ENCODE measurements at regions not wholly inside any gene's neighbourhood (a gene's known extent, or its start where the extent isn't known, plus 50 kb on each side); places are given as distances from the start of the nearest gene placed in this dataset.

GRCh38 chr13:90444232-90444631, 903.3 kb upstream of the MIR17HG start:
- no peak for ATAC-seq
- CTCF ChIA-PET: interaction anchor here (0.7 kb wide), 1 partner anchor 132 kb away, joined by 3 read pairs; no protein-coding TSS in a partner anchor

GRCh38 chr13:90445179-90445578, 902.3 kb upstream of the MIR17HG start:
- peak; percentile 18 to 82 for DNase-seq (ENCODE audit: low read depth in 1 of 2, low spot score in 1 of 2)
- whole genome bisulfite sequencing (ENCODE audit: missing lambda C conversion rate): 0% methylated on average over 2 of the region's 2 CpGs
- no peak for TF ChIP-seq BCL3 (IDR thresholded peaks at IDR 0.05)
- no peak for TF ChIP-seq MAZ (IDR thresholded peaks at IDR 0.05; ENCODE audit: borderline replicate concordance, low read depth, low read length)
- no peak for TF ChIP-seq KDM5A (IDR thresholded peaks at IDR 0.05)
- TF ChIP-seq RARB (CRISPR knock-in tag; IDR thresholded peaks at IDR 0.05): no peak
- no peak for TF ChIP-seq NPAS2 (CRISPR knock-in tag; IDR thresholded peaks at IDR 0.05; ENCODE audit: borderline replicate concordance)
- no peak for TF ChIP-seq MYC (IDR thresholded peaks at IDR 0.05; ENCODE audit: borderline replicate concordance, low read length)
- TF ChIP-seq NFE2L2 (conservative IDR thresholded peaks at IDR 0.05; ENCODE audit: low read length): no peak
- no peak for TF ChIP-seq ESRRA (IDR thresholded peaks at IDR 0.05; ENCODE audit: borderline replicate concordance, low read length)
- no peak for TF ChIP-seq CHD4 (IDR thresholded peaks at IDR 0.05; ENCODE audit: borderline replicate concordance)
- TF ChIP-seq CEBPB (IDR thresholded peaks at IDR 0.05): peak in 1 of 2 experiments; percentile 40; a peak in 1 of 4 replicates
- no peak for TF ChIP-seq RFX5 (IDR thresholded peaks at IDR 0.05)
- no peak for TF ChIP-seq TFCP2L1 (CRISPR knock-in tag; IDR thresholded peaks at IDR 0.05)
- no peak for TF ChIP-seq ELK1 (IDR thresholded peaks at IDR 0.05; ENCODE audit: low read depth, low read length)
- no peak for TF ChIP-seq EHMT2 (IDR thresholded peaks at IDR 0.05; ENCODE audit: low read depth)
- TF ChIP-seq HOXB5 (CRISPR knock-in tag; IDR thresholded peaks at IDR 0.05): no peak

More at GRCh38 chr13:90444232-90444631, 903.3 kb upstream of the MIR17HG start:
- POLR2A ChIA-PET: no interaction called here
- TF ChIP-seq CTCF (IDR thresholded peaks at IDR 0.05) (no peak), POLR2A (IDR thresholded peaks at IDR 0.05; ENCODE audit: low read length) (no peak), PHF8 (IDR thresholded peaks at IDR 0.05; ENCODE audit: borderline replicate concordance, low read depth) (no peak), POLR2AphosphoS2 (conservative IDR thresholded peaks at IDR 0.05; ENCODE audit: low read length) (no peak), EHF (CRISPR knock-in tag; IDR thresholded peaks at IDR 0.05) (no peak), TP53 (CRISPR knock-in tag; IDR thresholded peaks at IDR 0.05) (no peak), ESRRA (IDR thresholded peaks at IDR 0.05; ENCODE audit: borderline replicate concordance, low read length) (no peak), CHD2 (IDR thresholded peaks at IDR 0.05; ENCODE audit: low read length, partially characterized antibody) (no peak), REST (IDR thresholded peaks at IDR 0.05) (no peak), ZC3H11A (IDR thresholded peaks at IDR 0.05) (no peak), SREBF2 (IDR thresholded peaks at IDR 0.05) (no peak), MYC (IDR thresholded peaks at IDR 0.05; ENCODE audit: borderline replicate concordance, low read length) (no peak), HOXB5 (CRISPR knock-in tag; IDR thresholded peaks at IDR 0.05) (no peak), HOXA7 (CRISPR knock-in tag; IDR thresholded peaks at IDR 0.05) (no peak), JUN (IDR thresholded peaks at IDR 0.05) (no peak)
- no peak overlapping the region; the same call in 2 of the 3 replicates for H3K4me2 ChIP-seq
- peaks cover 16% of the 10 kb centered on the region; the same call in 2 of the 3 replicates for H3K4me1 ChIP-seq
- H3K27ac ChIP-seq: peak overlapping the region; percentile 62 to 79
- WGBS (ENCODE audit: missing lambda C conversion rate): 41% methylated on average over 1 of the region's 1 CpG
- H3K4me3 ChIP-seq: no peak overlapping the region
- peaks cover 5% of the 10 kb centered on the region; the same call in 1 of the 3 replicates for H3K9me3 ChIP-seq
- DNase-seq (ENCODE audit: low read depth in 1 of 2, low spot score in 1 of 2) (no peak), FAIRE-seq (no peak)

More at GRCh38 chr13:90445179-90445578, 902.3 kb upstream of the MIR17HG start:
- ChIA-PET CTCF (no interaction called here), POLR2A (no interaction called here)
- peaks cover 5% of the 10 kb centered on the region; the same call in 1 of the 3 replicates for H3K9me3 ChIP-seq
- peak; percentile 94 to 97 for ATAC-seq
- no peak overlapping the region for H3K4me3 ChIP-seq
- peak overlapping the region; percentile 54 for H3K4me2 ChIP-seq
- FAIRE-seq: no peak
- H3K4me1 ChIP-seq: peaks cover 16% of the 10 kb centered on the region; the same call in 2 of the 3 replicates
- H3K27ac ChIP-seq: peak overlapping the region; percentile 62 to 79
